Ishikawa (cell line): ENCODE measurements at regions not wholly inside any gene's neighbourhood (a gene's known extent, or its start where the extent isn't known, plus 50 kb on each side); places are given as distances from the start of the nearest gene placed in this dataset.

Experiments used
- CEBPB ChIP-seq: IDR thresholded peaks from 2 replicates; pipeline ENCODE4 v1.6.1; 2012
- CREB1 ChIP-seq: IDR thresholded peaks from 2 replicates; pipeline ENCODE4 v1.6.1; 2012; ENCODE audit warnings: low read depth
- EGR1 ChIP-seq: IDR thresholded peaks from 2 replicates; pipeline ENCODE4 v1.6.1; 2012
- EP300 ChIP-seq: IDR thresholded peaks from 2 replicates; pipeline ENCODE4 v1.6.1; 2012; ENCODE audit warnings: borderline replicate concordance
- FOXM1 ChIP-seq: IDR thresholded peaks from 2 replicates; pipeline ENCODE4 v1.6.1; 2012; ENCODE audit warnings: low read depth, borderline replicate concordance
- NFIC ChIP-seq: IDR thresholded peaks from 2 replicates; pipeline ENCODE4 v1.6.1; 2012
- RAD21 ChIP-seq: IDR thresholded peaks from 2 replicates; pipeline ENCODE4 v1.6.1; 2012; ENCODE audit warnings: low read depth
- TAF1 ChIP-seq: IDR thresholded peaks from 2 replicates; pipeline ENCODE4 v1.6.1; 2012; ENCODE audit warnings: low read depth, mild to moderate bottlenecking
- TCF12 ChIP-seq: IDR thresholded peaks from 2 replicates; pipeline ENCODE4 v1.6.1; 2012; ENCODE audit warnings: low read depth
- TEAD4 ChIP-seq: IDR thresholded peaks from 2 replicates; pipeline ENCODE4 v1.6.1; 2012
- USF1 ChIP-seq: IDR thresholded peaks from 2 replicates; pipeline ENCODE4 v1.6.1; 2012
- YY1 ChIP-seq: IDR thresholded peaks from 2 replicates; pipeline ENCODE4 v1.6.1; 2012; ENCODE audit warnings: low read depth
- ZBTB7A ChIP-seq: IDR thresholded peaks from 2 replicates; pipeline ENCODE4 v1.6.1; 2012; ENCODE audit warnings: low read depth
- TF ChIP-seq, protein P1 (sequence below): IDR thresholded peaks from 2 replicates; pipeline ENCODE4 v1.6.1; 2012
- TF ChIP-seq, protein P2 (sequence below): IDR thresholded peaks from 2 replicates; pipeline ENCODE4 v1.6.1; 2012; ENCODE audit warnings: low read depth, mild to moderate bottlenecking

DNA sequence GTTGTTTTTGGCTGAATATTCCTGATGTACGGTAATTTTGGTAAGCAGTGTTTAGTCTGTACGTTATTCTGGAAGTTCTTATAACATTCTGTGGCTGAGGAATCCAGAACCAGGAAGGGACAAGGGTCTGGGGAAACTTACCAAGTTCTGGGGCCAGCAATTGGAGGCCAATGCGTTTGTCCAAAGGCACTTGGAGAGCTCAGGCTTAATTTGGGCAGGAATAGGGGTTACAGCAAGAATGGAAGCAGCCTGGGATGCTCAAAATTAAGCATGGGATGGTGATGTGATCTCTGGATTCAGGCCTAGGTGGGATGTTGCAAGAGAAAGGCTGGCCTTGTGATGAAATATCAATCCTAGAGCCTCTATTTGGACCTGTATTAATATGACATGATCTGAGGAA is 235.2 kb upstream of the NOX3 start:
- no peak for TF ChIP-seq YY1
- TF ChIP-seq EP300, result no peak
- TF ChIP-seq CREB1, result no peak
- TF ChIP-seq, protein P1, sequence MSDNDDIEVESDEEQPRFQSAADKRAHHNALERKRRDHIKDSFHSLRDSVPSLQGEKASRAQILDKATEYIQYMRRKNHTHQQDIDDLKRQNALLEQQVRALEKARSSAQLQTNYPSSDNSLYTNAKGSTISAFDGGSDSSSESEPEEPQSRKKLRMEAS, result no peak
- TF ChIP-seq TEAD4, result no peak
- no peak for TF ChIP-seq EGR1
- TF ChIP-seq TCF12, result no peak
- TF ChIP-seq ZBTB7A, result no peak
- no peak for TF ChIP-seq TAF1
- no peak for TF ChIP-seq RAD21
- TF ChIP-seq, protein P2, sequence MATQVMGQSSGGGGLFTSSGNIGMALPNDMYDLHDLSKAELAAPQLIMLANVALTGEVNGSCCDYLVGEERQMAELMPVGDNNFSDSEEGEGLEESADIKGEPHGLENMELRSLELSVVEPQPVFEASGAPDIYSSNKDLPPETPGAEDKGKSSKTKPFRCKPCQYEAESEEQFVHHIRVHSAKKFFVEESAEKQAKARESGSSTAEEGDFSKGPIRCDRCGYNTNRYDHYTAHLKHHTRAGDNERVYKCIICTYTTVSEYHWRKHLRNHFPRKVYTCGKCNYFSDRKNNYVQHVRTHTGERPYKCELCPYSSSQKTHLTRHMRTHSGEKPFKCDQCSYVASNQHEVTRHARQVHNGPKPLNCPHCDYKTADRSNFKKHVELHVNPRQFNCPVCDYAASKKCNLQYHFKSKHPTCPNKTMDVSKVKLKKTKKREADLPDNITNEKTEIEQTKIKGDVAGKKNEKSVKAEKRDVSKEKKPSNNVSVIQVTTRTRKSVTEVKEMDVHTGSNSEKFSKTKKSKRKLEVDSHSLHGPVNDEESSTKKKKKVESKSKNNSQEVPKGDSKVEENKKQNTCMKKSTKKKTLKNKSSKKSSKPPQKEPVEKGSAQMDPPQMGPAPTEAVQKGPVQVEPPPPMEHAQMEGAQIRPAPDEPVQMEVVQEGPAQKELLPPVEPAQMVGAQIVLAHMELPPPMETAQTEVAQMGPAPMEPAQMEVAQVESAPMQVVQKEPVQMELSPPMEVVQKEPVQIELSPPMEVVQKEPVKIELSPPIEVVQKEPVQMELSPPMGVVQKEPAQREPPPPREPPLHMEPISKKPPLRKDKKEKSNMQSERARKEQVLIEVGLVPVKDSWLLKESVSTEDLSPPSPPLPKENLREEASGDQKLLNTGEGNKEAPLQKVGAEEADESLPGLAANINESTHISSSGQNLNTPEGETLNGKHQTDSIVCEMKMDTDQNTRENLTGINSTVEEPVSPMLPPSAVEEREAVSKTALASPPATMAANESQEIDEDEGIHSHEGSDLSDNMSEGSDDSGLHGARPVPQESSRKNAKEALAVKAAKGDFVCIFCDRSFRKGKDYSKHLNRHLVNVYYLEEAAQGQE, result no peak
- no peak for TF ChIP-seq CEBPB
- TF ChIP-seq USF1, result no peak
- TF ChIP-seq NFIC, result no peak
- no peak for TF ChIP-seq FOXM1

GRCh38 chr6:155687645-155688044 is 232.0 kb upstream of the NOX3 start:
- TF ChIP-seq EGR1 (no peak), TEAD4 (no peak), YY1 (no peak), FOXM1 (no peak), CEBPB (no peak), CREB1 (no peak), NFIC (no peak), RAD21 (no peak), TCF12 (no peak), ZBTB7A (no peak), USF1 (no peak), TAF1 (no peak), EP300 (no peak)
- TF ChIP-seq, protein P2, result no peak
- TF ChIP-seq, protein P1, result no peak

DNA sequence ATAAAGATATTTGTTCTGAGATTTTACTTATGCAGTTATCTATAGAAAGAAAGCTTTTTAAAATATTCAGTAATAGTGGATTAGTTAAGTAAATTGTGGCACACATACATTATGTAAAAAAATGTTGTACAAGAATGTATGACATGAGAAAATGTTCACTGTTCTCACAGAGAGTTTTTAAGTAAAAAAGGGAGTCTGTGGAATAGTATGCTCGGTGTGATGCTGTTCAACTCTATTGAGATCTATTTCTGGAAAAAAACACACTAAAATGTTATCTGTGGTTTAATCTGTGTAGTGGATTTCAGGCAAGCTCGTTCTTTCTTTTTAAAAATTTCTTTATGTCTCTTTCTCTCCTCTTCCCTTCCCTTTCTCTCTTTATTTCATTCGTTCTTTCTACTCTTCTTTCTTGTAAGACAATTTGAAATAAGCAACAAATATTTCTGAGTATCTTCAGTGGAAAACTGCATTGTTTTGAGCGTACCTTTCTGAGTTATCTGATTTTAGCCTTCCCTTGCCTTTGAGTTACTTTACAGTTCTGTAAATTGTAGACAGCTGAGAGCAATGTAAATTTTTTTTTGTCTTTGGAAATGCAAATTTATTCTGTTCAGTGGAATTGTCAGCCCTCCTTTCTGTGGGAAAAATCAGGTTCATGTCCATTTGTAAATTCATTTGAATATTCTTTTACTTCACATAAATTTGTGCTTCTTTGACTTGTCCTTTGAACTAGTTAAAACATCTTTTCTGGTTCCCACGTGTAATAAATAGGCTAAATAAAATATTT is 229.0 kb upstream of the NOX3 start:
- no peak for TF ChIP-seq USF1
- TF ChIP-seq, protein P2, result no peak
- no peak for TF ChIP-seq YY1

- TF ChIP-seq, protein P1, result no peak
- TF ChIP-seq CEBPB (no peak), FOXM1 (no peak), CREB1 (no peak), YY1 (no peak), ZBTB7A (no peak), TAF1 (no peak), EGR1 (no peak), NFIC (no peak), TCF12 (no peak), RAD21 (no peak), TEAD4 (no peak), USF1 (no peak), EP300 (no peak)
- TF ChIP-seq, protein P2, result no peak
Observed at GRCh38 chr6:155678361-155678760, 222.7 kb upstream of the NOX3 start.
